AML-193 (cell line): ENCODE measurements at regions not wholly inside any gene's neighbourhood (a gene's known extent, or its start where the extent isn't known, plus 50 kb on each side); places are given as distances from the start of the nearest gene placed in this dataset.

ENCODE experiments used
- DNase-seq, 2 experiments: peaks; one replicate each; lab custom pipeline; 2025; lab: John Stamatoyannopoulos, UW

- DNase-seq = no peak
Measured at GRCh38 chr3:44056446-44057240, 185.0 kb upstream of the TOPAZ1 start.

DNA sequence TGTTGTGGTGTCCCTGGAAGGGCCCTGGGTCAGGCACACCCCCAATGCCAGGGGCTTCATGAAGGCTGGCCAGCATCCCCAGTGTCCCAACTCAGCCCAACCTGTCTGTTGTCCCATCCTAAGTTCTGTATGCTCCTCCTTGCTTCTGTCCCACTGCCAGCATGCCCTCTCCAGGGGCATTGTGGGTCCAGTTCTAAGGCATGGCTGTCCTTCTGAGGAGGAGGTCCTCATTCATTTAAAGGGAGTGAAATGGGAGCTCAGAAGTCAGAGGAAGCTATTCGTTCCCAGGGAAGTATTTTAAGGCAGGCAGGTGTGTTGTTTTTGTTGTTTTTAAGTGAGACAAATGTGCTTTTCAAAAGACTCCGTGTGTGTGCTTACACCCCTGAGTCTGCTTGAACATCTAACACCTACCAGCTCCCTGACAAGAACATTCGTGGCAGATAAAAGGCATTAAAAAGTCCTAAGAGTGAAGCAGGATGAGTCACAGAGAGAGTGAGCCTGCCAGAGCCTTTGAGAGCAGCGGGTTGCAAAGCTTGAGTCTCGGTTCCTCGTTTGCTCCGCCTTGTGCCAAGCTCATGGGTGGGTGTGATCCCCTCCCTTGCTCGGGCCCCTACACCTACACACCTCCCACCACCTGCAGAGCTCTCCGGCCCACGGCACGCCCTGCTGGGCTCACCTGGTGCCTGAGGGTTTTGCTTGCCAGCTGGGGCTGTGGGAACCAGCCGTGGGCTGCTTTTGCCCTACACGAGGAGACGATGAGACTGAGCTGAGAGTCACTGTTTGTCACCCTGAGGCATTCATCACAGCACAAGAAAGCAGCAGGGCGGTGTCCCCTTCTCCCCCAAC, 183.4 kb upstream of the TOPAZ1 start:
- DNase-seq = no peak

GRCh38 chr3:44058868-44059203, 182.8 kb upstream of the TOPAZ1 start:
- DNase-seq = no peak

GRCh38 chr3:44060164-44060563, 181.5 kb upstream of the TOPAZ1 start:
- no peak for DNase-seq

DNA sequence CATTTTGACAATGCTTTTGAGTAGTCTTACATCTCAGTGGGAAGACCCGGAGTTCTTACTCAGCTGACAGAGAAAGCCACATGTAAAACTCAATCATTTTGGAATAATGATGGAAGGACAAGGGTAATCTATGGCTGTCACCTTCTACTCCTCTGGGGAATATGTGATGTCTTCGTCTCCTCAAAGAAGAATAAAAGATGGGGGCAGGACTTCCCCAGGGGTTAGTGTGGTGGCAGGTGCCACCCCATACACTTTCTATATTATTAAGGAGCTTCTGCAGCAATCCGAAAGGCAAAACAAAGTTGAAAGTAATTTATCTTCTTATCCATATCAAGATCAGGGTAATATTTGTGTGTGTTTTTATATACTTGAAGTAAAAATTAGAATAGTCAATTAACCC, 180.4 kb upstream of the TOPAZ1 start:
- DNase-seq = no peak

DNA sequence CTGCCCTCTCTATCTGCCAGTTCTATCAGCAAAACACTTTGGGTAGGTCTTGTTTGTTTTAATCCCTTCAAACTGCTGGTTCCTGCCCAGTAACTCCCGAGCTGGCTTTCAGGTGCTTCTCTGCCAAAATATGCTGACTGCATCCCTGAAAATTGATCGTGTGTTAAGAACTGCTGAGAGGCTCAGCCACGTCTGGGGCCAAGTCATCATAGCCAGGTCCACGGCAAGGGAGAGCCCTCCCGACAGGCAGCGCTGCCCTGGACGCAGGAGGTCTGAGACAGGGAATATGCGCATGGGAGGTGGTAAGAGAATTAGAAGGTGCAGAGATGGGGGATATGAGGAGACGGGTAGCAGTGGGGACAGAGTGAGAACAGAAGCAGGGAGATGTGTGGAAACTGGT, 179.7 kb upstream of the TOPAZ1 start:
- DNase-seq = no peak

- no peak for DNase-seq
Measured at GRCh38 chr3:44065311-44066094, 176.2 kb upstream of the TOPAZ1 start.

- no peak for DNase-seq
Measured at GRCh38 chr3:44066806-44067205, 174.9 kb upstream of the TOPAZ1 start.

- DNase-seq = no peak
Measured at GRCh38 chr3:44067431-44067830, 174.3 kb upstream of the TOPAZ1 start.

DNA sequence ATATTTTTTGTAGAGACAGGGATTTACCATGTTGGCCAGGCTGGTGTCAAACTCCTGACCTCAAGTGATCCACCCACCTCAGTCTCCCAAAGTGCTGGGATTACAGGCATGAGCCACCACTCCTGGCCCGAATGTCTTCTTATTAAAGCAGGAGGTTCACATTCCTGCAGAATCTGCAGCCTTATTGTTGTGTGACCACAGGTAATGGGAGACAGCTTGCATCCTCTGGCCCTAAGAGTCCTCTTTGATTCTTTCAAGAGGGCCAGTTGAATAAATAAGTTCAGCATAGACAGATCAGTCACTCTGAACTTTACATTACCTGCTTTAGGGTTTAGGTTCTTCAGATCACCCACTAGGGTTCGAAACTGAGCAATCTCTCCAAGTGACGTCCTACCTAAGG, 172.9 kb upstream of the TOPAZ1 start:
- no peak for DNase-seq

GRCh38 chr3:44069276-44069675, 172.4 kb upstream of the TOPAZ1 start:
- no peak for DNase-seq

- no peak for DNase-seq
Measured at GRCh38 chr3:44070841-44071546, 170.7 kb upstream of the TOPAZ1 start.

DNA sequence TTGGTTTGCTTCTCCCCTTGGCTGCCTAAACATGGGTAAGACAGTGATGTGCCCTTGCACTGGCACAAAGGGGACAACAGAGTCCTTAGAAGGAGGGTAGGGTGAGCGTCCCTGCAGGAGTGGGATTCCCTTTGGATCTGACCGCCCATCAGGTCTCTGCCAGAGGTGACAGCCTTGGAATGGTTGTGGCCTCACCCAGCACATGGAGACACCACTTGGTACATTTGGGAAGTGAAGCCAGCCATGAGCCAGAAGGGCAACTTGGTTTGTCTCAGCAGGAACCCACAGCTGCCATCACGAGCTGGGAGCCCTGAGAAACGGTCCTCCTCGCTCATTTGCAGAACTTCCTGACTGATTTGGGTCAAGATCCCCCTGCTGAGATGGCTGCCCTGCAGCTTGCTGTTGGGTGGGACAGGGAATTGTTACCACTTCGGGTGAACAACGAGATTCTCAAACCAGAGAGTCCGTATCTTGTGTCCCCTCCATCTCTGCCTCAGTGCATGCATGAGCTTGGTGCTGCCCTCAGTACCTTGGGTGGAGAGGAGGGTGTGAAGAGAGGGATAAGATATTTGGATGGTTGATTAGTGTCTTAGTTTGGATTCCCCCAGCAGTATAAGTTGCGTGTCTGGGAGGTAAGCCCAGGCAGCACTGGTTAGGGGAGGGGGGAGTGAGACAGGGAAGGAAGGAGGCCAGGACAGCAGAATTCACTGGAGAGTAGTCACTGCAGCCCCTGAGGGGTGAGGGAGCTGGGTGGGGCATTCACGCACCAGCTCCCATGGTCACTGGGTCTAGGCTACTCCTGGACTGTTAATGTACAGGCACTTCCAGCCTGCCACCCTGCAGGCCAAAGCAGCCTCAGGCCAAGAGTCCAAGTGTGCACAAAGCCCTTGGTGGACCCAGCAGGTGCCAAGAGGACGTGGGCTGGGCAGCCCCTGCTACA, 168.8 kb upstream of the TOPAZ1 start:
- no peak for DNase-seq

GRCh38 chr3:44074181-44074580, 167.5 kb upstream of the TOPAZ1 start:
- DNase-seq = no peak

DNA sequence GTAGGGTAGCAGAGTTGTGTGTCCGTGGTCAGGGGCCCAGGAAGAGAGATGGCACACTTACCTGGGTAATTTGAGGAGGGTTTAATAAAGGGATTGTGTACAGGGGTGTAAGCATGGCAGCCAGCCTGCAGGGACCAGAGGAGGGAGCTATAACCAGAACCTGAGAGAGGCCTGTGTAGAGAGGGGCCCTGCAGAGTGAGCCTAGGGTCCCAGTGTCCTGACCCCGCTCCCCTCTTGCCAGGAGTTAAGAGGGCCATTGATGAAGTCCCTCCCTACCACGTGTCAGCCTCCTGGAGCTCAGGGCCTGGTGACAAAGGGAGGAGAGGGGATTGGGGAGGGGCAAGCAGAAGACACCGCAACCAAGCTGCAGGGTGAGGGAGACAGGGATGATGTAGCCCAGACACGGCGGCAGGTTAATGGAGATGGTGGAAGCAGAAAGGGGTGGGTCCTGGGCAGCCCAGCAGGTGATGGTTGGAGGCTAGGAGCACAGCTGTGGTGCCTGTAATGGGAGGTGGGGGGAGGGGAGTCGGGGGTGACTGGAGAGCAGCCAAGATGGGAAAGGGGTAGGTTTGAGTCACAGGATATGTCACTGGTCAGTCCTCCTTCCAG, 165.4 kb upstream of the TOPAZ1 start:
- no peak for DNase-seq

DNA sequence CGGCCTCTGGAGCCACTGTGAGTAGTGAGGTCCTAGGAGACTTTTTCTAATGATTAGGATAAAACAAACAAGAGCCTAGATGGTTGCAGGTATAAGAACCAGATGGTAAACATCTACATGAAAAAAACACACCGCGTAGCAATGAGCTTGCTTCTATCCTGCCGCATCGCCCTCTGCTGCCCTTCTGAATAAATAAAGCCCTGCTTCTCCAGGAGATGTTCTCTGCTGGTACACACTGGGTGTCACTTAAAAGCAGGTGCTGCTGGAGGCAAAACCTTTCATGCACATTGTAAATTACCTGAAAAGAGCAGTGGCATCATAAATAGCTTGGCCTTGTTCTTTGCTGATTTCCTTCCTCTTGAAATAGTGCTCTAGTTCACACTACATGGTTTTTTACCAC, 164.4 kb upstream of the TOPAZ1 start:
- no peak for DNase-seq

DNA sequence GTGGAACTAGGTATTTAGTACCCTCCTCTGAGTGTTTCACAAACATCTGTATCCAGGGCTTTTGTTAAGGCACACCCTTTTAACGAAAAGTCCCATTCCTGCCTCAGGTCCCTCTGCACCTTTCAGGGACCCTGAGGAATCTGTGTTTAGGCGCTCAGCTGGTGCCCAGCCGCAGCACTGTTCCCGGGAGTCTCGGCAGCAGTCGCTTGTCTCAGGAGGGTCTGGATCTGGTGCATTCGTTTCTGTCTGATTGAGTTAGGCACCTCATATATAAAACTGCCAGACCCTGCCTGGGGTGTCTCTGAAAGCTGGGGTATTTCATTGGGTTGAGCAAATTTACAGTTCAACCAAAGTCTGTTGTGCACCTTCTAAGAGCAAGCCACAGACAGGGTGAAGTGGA, 162.8 kb upstream of the TOPAZ1 start:
- DNase-seq = no peak

DNA sequence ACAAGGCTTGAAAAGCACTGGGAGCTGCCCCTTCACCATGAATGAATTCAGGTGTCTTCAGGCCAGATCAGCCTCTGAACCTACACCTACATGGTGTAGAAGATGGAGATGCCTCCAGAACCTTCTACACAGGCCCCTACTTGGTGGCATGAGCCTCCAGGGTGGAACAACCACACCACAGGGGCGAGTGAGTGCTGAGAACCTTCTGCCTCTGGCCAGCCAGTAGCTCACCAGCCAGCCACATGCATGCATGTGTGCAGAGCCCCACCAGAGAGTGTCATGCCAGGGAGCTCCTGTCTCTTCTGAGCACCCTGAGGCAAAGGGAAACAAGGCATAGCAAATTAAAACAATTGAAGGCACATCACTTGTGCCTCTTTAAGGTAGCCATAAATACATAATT, 161.8 kb upstream of the TOPAZ1 start:
- DNase-seq = no peak

- no peak for DNase-seq
Measured at GRCh38 chr3:44080474-44081072, 161.1 kb upstream of the TOPAZ1 start.

DNA sequence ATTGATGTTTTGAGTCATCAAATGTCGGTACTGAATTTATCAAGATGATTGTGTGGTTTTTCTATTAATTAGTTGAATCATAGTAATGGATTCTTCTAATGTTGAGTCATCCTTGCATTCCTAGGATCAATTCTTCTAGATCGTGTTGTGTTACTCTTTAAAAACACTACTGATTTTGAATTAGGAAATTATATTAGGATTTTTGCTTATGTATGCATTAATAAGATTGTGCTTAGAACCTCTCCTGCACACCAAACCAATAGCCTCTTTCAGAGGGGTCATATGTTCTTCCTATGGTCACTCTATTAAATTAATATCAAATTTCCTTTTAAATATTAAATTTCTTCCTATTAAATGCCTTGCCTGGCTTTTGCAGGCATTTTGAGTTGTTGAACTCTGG, 151.7 kb upstream of the TOPAZ1 start:
- DNase-seq = no peak
